HG03045 (cell line): ENCODE measurements at regions not wholly inside any gene's neighbourhood (a gene's known extent, or its start where the extent isn't known, plus 50 kb on each side); places are given as distances from the start of the nearest gene placed in this dataset.

Experiments used
- ATAC-seq: cut with Tn5 transposase; IDR thresholded peaks from one replicate; pipeline ENCODE4 v1.9.1; 2021; ENCODE audit warnings: mild to moderate bottlenecking, moderate library complexity; ENCODE audit not compliant: unreplicated experiment

DNA sequence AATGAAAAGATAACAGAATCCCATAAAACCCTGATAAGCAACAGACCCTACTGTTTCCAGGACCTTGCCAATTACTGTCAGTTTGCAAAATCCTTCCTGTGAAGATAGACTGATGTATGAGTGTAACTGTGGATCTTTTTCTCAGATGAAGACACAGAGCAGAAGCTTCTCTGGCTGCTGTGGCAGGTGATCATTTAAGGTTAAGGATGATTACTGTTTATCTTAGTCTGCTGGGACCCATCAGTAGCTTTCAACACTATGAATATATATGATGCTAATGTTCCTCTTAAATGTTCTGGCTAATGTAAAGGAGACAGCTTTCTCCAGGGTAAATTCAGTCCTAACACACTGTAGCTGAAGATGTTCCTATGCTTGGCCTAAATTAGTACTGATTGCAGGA lies 56.0 kb upstream of the CTTNBP2 start:
- ATAC-seq: no peak

DNA sequence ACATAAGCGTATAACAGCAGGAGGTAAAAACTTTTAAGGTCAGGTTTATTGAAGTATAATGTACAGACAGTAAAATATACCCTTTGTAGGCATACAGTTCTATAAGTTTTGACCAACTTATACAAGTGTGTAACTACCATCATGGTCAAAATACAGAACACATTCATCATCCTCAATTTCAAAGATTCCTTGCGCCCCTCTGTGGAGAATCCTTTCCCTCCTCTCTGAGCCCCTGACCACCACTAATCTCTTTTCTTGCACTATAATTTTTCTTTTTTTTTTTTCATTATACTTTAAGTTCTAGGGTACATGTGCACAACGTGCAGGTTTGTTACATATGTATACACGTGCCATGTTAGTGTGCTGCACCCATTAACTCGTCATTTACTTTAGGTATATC lies 58.1 kb upstream of the CTTNBP2 start:
- ATAC-seq: no peak

DNA sequence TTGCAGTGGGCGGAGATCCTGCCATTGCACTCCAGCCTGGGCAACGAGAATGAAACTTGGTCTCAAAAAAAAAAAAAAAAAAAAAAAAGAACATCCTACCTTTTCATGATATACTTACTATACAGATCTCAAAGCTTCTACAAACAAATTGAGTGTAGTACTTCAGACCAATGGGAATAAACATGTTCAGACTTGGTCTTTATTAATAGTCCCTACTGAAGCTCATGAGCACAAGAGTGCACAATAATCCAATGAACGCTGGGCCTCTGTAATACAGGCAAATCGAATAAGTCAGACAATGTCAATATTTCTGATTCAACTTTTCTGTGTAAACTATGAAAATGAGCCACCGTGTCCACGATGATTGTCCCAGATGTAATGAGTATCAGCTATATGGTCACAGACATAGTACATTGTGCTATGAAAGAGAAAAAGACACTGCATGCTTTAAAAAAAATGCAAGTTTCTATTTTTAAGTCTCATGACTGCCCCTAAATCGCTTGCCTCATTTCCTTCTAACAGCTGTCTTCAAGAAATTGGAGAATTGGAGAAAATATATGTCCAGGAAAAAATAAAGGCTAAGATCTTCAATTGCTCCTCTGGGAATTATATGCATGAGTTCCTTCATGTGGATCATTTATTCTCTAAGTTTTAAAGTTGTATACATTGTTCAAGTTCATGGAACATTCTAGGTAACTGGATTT lies 64.0 kb upstream of the CTTNBP2 start:
- no peak for ATAC-seq

DNA sequence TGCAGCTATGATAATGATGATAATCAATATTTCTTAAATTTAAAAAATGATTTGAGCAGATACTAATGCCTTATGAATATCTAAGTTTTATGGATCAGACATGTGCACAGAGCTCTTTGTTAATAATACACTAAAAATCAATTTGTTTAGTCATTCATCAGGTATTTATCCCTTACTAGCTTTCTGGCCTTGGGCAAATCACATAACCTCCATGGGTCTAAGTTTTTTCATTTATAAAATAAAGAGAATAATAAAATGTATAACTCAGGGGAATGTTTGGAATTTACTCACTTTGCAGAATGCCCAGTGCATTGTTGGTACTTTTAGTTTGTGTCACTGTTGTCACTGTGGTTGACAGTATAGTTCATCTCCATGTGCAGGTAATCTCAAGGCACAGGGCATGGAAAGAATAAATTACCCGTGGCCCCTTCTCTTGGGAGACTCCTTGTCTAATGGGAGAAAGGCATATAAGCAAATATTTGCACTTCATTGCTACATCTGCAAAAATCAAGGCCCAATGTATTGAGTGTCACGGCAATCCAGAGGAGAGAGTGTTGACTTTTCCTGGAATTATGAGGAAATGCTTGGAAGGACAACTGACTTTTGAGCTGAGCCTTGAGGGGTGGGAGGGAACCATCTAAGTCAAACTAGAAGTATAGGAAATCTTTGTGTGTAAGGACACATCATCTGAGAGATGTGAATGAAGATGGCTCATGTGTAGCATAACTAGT lies 64.7 kb upstream of the CTTNBP2 start:
- no peak for ATAC-seq

DNA sequence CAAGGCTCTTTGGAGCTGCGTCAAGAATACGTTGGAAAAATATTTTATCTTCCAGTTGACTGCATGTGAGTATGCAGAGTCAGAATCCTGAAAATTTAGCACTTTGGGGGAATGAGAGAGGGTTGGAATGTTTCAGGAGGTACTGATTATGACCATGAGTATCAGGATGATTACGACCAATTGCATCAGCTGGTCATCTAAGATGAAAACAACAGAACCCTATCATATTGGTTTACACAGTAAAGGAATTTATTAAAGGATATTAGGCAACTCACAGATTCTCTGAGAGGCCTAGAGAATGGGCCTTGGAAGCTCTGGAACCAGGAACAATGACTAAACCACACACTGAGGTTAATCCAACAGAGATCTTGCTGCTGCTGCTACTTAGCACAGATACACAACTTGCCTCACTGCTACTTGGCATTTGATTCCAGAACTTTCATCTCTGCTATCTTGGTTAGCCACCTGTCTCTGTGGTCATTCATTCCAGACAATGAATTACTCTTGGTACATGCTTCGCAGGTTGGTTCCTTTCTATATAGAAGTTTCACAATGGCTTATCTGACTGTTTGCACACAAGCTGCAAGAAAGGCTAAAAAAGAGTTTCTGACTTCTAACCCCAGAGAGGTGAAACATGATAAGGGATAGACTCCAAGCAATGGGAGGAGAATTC lies 68.0 kb upstream of the CTTNBP2 start:
- no peak for ATAC-seq

DNA sequence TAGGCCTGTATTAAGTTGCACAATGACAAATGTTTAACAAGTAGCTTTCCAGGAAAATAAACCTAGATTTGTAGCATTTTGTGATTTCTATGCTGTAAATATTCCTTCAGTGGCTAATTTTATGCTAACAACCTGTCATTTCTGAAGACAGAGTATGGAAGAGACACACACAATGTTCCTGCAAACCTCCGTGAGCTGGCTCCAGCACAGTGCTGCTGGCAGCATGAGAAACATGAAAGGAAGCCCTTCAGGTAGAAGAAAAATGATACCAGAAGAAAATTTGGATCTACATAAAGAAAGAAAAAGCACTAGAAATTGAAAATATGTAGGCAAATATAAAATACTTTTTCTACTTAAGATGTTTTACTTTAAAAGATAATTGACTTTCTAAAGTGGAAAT lies 69.5 kb upstream of the CTTNBP2 start:
- ATAC-seq: no peak

DNA sequence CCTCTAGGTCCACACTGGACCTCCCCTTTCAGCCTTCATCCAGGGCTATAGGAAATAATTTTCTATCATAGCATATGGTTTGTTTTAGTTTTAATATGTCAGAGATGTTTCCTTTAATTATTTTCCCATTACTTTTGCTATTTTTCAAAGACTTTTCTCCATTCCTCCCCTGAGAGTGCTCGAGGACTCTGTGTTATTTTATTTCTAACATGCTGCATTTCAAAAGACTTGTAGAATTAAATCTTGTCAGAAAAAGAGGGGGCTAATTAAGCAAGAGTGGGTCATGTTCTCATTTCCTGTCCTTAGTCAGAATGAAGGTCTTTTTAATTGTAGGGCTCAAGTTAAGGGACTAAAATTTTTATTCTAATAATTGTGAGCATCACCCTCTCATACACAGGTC lies 71.6 kb upstream of the CTTNBP2 start:
- ATAC-seq: no peak

DNA sequence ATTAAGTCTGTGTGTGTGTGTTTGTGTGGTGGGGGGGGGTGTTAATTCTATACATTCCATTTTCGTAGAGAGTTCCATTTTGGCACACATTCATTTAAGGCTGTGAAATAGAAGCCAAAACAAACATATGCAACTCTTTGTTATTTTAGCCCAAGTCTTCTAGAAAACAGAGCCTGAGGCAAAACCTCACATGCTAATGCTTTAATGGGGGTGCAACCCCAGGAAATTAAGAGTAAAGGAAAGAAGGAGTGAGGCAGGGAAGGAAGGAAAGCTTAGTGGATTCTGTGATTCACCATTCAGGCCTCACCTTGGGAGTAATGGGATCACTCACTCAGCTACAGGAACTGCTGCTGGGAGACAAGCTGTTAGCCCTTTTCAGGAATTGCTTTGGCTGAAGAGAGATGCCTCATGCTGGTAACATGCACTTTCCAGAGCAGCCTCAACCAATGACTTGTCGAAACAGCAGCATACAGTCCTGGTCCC lies 73.0 kb upstream of the CTTNBP2 start:
- ATAC-seq: no peak

DNA sequence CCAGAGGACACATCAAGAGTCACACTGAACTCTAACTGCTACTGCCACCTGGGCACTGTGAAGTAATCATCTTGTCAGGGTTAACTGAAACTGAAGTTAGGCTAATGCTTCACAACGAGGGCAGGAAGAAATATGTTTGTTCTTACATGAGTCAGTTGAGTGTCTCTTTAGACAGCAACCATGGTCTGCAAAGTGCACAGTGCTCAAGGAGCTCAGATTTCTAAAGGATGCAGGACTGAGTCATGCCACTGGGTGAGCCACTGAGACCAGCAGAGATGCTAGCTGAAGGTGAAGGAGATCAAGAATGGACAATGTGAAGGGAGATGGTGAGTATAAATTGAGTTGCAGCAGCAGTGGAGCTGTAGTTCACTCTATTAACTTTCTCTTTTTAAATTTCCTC lies 76.0 kb upstream of the CTTNBP2 start:
- no peak for ATAC-seq

DNA sequence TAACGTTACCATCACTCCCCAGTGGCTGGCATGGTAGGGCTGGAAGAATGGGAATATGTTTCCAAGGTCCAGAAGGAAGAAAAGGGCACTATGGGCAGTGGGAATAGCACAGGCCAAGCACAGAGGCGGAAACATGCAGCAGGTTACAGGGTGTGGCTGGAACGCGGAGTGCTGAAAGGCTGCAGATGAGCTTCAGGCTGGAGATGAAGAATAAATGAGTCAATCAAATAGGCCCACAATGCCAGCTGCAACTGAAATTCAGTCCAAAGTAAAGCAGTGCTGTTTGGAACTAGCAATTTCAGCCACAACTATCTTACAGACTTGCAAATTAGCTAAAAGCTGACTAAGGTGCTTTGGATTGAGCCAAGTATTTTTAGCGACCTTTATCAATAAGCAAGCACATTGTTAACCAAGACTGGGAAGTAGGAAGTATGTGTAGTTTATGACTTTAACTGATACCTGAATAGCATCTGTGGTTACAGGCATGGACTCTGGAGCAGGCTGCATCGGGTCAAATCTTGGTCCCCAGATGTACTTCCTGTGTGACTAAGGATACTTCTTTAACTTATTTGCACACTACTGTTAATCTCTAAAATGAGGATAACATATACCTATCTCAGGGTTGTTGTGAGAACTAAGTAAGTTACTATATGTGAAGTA lies 77.5 kb upstream of the CTTNBP2 start:
- ATAC-seq: no peak

DNA sequence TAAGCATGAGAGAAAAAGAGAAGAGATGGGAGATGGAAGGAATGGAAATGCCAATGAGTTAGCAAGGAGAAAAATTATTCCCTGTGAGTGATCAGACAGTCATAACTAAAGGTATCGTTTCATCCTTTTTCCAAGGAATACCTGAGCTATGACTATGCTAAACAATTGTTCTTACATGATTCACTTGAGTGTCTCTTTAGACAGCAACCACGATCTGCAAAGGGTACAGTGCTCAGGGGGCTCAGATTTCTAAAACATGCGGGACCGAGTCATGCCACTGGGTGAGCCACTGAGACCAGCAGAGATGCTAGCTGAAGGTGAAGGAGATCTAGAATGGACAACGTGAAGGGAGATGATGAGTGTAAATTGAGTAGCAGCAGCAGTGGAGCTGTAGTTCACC lies 78.0 kb upstream of the CTTNBP2 start:
- ATAC-seq: no peak

DNA sequence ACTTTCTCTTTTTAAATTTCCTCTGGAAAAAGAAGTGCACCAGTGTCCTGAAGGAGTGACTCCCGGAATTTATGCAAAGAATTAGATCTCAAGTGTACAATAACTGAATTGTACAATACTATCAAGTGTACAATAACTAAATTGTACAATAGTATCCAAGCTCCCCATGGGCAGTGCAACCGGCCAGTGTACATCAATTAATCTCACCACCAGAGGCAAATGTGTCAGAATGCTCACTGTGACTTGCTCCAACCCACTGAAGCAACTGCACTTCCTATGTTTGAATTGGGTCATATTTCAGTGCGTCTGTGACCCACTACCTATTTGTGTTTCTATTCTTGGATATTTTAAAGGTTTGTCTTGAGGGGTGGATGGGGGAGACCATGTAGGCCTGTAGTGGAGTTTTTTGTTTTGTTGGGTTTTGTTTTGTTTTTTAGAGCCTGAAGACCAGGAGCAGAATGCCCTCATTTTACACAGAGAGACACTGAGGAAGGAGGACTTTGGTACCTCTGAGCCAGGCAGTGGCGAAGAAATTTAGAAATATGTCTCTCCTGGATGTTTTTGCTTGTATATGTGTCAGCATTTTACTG lies 78.5 kb upstream of the CTTNBP2 start:
- ATAC-seq: no peak

DNA sequence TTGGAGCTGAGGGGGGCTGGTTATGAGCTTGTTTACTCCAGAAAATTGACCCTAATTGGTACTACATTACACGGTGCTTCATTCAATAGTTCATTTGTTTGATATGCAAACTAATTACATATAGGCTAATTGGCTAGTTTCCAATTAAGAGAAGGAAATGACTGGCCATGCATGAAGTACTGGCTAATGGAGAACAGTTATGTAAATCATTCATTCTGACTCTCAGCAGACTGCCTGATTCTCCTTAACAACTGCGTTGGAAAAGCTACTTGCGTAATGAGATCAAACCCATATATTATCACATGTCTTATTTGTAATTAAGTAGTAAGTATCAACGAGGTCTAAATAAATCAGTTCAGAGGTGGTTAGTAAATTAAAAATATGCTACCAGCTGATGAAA lies 81.8 kb upstream of the CTTNBP2 start:
- no peak for ATAC-seq

DNA sequence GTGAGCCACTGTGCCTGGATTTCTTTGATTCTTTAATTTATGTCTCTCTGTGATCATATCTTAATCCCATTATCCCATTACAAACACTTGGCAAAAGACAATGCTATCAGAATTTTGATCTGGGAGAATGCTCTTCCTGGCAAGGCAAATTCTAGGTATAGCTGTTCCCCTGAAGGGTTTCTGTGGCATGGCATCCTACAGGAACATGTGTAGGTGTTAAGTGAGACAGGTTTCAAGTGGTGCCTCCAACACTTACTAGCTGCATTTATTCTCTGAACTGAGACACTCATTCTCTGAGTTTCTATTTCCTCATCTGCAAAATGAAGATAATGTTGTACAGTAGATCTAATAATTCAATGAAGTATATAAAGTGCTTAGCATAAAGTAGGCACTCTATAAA lies 87.1 kb upstream of the CTTNBP2 start:
- no peak for ATAC-seq

DNA sequence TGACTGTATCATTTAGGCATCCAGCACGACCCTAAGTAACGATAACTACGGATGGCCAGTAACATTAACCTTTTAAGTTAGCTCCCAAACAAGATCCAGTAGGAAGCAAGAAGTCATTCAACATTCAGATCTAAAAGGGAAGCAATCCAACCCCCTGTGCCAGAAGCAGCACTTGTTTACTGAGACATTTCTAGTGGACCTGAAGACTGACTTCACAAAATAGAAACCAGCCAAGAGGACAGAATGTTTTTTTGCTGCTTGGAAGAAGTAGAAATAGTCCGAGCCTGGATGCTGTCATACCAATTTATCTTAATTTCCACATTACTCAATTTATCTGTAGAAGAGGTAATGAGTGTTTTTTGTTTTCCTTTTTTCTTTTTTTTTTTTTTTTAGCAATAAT lies 88.0 kb upstream of the CTTNBP2 start:
- ATAC-seq: no peak

DNA sequence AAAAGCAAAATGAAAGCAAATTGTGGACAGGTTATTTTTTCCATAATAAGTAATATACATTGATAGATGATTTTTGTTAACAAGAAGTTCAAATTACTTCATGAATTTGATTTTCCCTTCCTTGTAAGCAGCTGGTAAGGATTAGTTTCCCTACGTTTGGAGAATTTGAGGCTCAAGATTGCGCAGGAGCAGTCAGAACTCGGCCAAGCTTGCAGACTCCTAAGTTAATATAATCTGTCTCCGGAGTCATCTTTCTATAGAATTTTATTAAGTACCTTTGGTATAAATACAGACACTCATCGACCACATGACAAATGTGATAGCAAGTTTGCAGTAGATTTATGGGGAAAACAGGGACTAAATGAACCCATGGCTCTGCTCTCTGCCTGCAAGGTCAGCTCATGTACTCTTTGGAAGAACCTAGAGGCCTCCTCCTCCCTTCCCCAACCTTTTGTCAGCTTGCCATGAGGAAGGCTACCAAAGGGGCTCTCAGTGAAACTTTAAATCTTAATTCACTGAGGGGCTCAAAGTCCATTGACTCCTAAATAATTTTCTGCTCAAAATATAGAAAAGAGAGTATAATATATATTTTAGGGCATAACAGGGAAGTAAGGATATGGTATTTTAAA lies 89.2 kb upstream of the CTTNBP2 start:
- no peak for ATAC-seq

DNA sequence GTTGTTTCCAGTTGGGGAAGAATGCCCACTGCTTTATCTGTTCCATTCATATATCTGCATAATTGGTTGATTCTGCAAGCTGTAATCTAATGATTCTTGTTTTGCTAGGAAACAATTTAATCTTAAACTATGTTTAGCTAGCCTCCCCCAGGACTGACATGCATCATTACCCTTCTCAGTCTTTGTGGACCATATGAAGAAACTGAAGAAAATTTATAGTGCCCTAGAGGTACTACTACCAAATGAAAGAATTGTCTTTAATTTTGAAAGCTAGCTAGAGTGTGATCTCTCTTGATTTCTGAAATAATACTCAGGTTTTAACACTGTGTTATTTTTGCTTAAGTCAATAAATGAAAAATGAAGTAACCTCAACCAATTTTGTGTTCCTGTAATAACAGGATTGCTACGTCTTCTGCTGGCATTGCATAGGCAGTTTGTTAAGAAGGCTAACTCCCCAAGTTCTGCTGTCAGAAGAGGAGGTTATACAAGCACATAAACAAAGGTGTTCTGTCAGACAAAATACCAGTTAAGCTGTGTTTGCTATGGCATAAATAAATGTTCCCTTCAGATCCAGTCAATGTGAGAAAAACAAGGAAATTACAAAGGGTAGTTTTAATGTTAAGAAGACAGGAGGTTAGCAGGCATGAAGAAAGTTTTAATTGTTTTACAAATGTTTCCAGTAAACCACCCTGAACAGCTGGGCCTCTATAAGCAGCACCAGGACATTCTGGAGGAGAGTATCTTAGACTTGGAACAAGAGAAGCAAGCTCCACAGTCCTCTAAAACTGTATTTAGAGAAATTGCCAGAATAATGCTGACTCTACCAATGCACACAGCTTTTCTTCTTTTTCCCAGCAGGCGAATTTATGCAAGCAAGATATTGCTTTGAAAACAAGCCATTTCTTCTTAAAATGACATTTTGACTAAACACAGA lies 90.3 kb upstream of the CTTNBP2 start:
- ATAC-seq: no peak

DNA sequence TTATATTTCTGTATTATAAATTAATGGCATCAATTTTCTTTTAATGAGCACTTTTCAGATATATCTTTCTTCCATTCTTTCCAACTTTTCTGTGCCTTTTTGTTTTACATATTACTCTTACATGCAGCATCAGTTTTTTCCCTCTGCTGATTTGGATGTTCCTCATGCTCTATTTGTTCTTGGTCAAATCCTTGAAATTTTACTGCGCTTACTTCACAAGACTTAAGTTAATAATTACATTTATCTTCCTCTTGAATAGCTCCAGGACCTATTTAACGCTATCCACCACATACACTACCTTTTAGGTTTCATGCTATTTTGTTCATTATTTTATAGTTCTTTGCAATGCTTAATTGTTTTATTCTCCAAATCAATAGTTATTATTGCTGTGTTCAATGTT lies 97.6 kb upstream of the CTTNBP2 start:
- no peak for ATAC-seq

DNA sequence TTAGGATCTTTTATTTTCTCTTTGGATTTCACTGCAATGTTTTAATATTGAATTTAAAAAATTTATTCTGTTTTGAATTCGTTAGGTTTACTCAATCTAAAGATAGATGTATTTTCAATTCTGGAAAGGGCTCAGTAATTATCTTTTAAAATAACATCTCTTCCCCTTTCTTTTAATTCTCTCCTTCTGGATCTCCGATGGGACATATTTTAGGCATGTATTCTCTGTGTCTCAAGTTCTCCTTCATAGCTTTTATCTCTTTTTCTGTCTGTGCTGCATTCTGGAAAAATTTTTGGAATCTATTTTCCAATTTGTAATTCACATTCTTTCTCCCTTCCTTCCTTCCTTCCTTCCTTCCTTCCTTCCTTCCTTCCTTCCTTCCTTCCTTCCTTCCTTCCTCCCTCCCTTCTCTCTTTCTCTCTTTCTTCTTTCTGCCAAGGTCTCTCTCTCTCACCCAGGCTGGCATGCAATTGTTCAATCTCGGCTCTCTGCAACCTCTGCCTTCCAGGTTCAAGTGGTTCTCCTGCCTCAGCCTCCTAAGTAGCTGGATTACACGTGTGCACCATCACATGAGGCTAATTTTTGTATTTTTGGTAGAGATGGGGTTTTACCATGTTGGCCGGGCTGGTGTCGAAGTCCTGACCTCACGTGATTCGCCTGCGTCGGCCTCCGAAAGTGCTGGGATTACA lies 98.5 kb upstream of the CTTNBP2 start:
- ATAC-seq: no peak
